HCT116 (cell line): ENCODE measurements at regions not wholly inside any gene's neighbourhood (a gene's known extent, or its start where the extent isn't known, plus 50 kb on each side); places are given as distances from the start of the nearest gene placed in this dataset.

Source experiments
- ELF1 ChIP-seq: IDR thresholded peaks from 2 replicates; pipeline ENCODE4 v1.6.1; 2012; ENCODE audit warnings: low read depth, borderline replicate concordance
- EZH2 ChIP-seq: fragments of 200-600 bp; sonication (generic); IDR thresholded peaks from 2 replicates; pipeline ENCODE4 v1.6.1; 2017; ENCODE audit warnings: antibody characterized with exemption, mixed run types
- JUND ChIP-seq: IDR thresholded peaks from 2 replicates; pipeline ENCODE4 v1.6.1; 2012
- POLR2A ChIP-seq: IDR thresholded peaks from 2 replicates; pipeline ENCODE4 v1.7.0; 2011; ENCODE audit warnings: borderline replicate concordance; ENCODE audit not compliant: insufficient read depth, insufficient read length; ENCODE audit errors: extremely low read depth
- RAD21 ChIP-seq: IDR thresholded peaks from 2 replicates; pipeline ENCODE4 v1.6.1; 2012; ENCODE audit warnings: low read depth, mild to moderate bottlenecking
- TF ChIP-seq, protein P1 (sequence below), 3 experiments: fragments of 200-600 bp in 1 of 3; sonication (generic) in 1 of 3; IDR thresholded peaks in 2 of 3; conservative IDR thresholded peaks in 1 of 3; 2 replicates each; pipeline ENCODE4 v1.5.1; 2012 to 2017; ENCODE audit warnings: low read depth in 2 of 3, low read length in 2 of 3, antibody characterized with exemption in 1 of 3, borderline replicate concordance in 1 of 3, control low read depth in 1 of 3, mild to moderate bottlenecking in 1 of 3, mixed read lengths in 1 of 3, mixed run types in 1 of 3, moderate library complexity in 1 of 3; ENCODE audit not compliant: insufficient read depth in 1 of 3

DNA sequence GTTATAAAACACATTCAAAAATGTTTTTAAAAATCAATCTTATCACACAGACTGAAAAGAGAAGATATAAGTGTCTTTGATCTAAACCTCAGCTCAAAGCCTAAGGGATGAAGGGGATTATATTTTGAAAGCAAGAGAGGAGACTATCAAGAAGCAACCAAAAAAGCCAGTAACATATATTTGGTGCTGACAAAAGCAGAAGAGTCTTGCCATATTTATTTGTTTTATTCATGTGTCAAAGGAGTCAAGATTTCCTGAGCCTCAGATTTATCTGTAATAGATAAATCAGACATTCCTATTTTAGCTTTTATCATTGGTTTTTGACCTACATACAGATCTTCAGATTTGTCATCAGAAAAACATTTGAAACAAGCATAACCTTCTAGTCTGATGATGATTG is 798.6 kb upstream of the PCDH9 start:
- TF ChIP-seq POLR2A, result no peak
- TF ChIP-seq EZH2, result no peak
- no peak for TF ChIP-seq RAD21
- TF ChIP-seq, protein P1, sequence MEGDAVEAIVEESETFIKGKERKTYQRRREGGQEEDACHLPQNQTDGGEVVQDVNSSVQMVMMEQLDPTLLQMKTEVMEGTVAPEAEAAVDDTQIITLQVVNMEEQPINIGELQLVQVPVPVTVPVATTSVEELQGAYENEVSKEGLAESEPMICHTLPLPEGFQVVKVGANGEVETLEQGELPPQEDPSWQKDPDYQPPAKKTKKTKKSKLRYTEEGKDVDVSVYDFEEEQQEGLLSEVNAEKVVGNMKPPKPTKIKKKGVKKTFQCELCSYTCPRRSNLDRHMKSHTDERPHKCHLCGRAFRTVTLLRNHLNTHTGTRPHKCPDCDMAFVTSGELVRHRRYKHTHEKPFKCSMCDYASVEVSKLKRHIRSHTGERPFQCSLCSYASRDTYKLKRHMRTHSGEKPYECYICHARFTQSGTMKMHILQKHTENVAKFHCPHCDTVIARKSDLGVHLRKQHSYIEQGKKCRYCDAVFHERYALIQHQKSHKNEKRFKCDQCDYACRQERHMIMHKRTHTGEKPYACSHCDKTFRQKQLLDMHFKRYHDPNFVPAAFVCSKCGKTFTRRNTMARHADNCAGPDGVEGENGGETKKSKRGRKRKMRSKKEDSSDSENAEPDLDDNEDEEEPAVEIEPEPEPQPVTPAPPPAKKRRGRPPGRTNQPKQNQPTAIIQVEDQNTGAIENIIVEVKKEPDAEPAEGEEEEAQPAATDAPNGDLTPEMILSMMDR (IDR thresholded peaks at IDR 0.05 in 2 of 3, conservative IDR thresholded peaks at IDR 0.05 in 1 of 3; ENCODE audit: borderline replicate concordance in 1 of 3, insufficient read depth in 1 of 3, low read depth in 2 of 3, low read length in 2 of 3), result no peak
- TF ChIP-seq ELF1, result no peak
- no peak for TF ChIP-seq JUND
